ENCODE measurements at regions not wholly inside any gene's neighbourhood (a gene's known extent, or its start where the extent isn't known, plus 50 kb on each side); places are given as distances from the start of the nearest gene placed in this dataset.
"Not testable (repeated sequence)": the region's sequence is repeated elsewhere in the genome, so short reads cannot be mapped to it uniquely, and the experiment has no call there.

DNA sequence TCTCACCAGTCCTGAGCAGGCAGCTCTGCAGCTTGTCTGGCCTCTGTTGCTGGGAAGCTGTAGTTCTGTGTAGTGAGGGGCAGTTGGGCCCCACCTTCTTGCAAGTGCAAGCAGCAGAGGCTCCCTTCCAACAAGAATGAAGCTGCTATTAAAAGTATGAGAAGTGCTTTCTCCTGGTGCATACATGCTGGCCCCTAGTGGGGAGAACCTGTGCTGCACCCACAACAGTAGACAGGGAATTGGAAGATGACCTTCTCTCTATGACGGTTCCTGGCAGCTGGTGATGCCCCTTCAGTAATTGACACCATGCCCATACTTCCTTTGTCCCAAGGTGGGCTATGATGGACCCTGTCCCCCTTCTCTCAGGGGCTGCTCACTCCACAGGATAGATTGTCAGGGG is 141.5 kb downstream of the SPIN4 start:
- TF ChIP-seq, protein P1, sequence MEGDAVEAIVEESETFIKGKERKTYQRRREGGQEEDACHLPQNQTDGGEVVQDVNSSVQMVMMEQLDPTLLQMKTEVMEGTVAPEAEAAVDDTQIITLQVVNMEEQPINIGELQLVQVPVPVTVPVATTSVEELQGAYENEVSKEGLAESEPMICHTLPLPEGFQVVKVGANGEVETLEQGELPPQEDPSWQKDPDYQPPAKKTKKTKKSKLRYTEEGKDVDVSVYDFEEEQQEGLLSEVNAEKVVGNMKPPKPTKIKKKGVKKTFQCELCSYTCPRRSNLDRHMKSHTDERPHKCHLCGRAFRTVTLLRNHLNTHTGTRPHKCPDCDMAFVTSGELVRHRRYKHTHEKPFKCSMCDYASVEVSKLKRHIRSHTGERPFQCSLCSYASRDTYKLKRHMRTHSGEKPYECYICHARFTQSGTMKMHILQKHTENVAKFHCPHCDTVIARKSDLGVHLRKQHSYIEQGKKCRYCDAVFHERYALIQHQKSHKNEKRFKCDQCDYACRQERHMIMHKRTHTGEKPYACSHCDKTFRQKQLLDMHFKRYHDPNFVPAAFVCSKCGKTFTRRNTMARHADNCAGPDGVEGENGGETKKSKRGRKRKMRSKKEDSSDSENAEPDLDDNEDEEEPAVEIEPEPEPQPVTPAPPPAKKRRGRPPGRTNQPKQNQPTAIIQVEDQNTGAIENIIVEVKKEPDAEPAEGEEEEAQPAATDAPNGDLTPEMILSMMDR (IDR thresholded peaks at IDR 0.05): not testable (repeated sequence)
- not testable (repeated sequence) for TF ChIP-seq POLR2A (IDR thresholded peaks at IDR 0.05)

All from right lobe of liver (tissue), 4 donors.